Tibial artery (tissue), 4 donors: ENCODE measurements at regions not wholly inside any gene's neighbourhood (a gene's known extent, or its start where the extent isn't known, plus 50 kb on each side); places are given as distances from the start of the nearest gene placed in this dataset.

Experiments used
- DNase-seq, 2 donors: peaks; one replicate each; pipeline ENCODE4 v3.0.0-alpha.2; 2019
- H3K27ac ChIP-seq, 2 donors: fragments of 200-600 bp; sonication (generic) in 1 of 2; 1 replicate in 1 of 2; 2 replicates in 1 of 2; pipeline ENCODE4 v1.5.1; 2018 to 2019; ENCODE audit warnings: mild to moderate bottlenecking in 1 of 2
- H3K27me3 ChIP-seq, 2 donors: fragments of 200-600 bp; sonication (generic) in 1 of 2; one replicate each; pipeline versions ENCODE4 v1.5.1 to v1.6.0; 2016 to 2019
- H3K36me3 ChIP-seq, 3 donors: fragments of 200-600 bp; sonication (generic) in 2 of 3; one replicate each; pipeline ENCODE4 v1.5.1; 2016 to 2019; ENCODE audit warnings: mild to moderate bottlenecking in 2 of 3
- H3K4me1 ChIP-seq, 4 donors: fragments of 200-600 bp; sonication (generic) in 2 of 4; 1 replicate in 3 of 4; 2 replicates in 1 of 4; pipeline ENCODE4 v1.5.1; 2016 to 2019
- H3K4me3 ChIP-seq, 2 donors: fragments of 200-600 bp; sonication (generic) in 1 of 2; 1 replicate in 1 of 2; 2 replicates in 1 of 2; pipeline ENCODE4 v1.5.1; 2018 to 2019; ENCODE audit warnings: mild to moderate bottlenecking in 2 of 2
- H3K9me3 ChIP-seq, 3 donors: fragments of 200-600 bp; sonication (generic) in 1 of 3; one replicate each; pipeline ENCODE4 v1.5.1; 2016 to 2019
- intact Hi-C: fragments of 100-400 bp; cut with DNase I; formaldehyde crosslinking; loops from one replicate; pipeline ENCODE4 v1.15.0; 2023; ENCODE audit warnings: low total_unique reads
- TF ChIP-seq, protein P1 (sequence below), 2 experiments: fragments of 200-600 bp in 1 of 2; fragments of 450-650 bp in 1 of 2; IDR thresholded peaks; one replicate each; pipeline ENCODE4 v1.5.1; 2017 to 2019; ENCODE audit warnings: antibody characterized with exemption in 2 of 2, mild to moderate bottlenecking in 1 of 2, moderate library complexity in 1 of 2

DNA sequence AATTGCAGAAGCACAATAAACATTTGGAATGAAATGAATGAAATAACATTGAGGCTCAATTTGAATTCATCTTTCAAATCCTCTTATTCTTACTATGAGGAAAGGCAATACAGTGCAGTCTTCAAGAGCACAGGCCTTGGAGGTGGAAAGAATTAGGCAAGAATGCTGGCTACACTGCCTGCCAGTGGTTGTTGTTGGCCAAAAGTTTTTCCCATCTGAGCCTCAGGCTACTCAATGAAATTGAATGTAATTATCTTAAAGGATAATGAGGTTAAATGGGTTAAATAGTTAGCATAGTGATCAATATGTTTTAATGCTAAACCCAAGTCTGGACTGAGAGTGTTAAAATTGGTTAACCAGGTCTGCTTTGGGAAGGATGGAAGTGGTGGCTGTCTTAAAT is 140.9 kb downstream of the MBL2 start:
- Histone ChIP-seq H3K4me1 (no peaks in the 10 kb centered on the region), H3K36me3 (no peaks in the 10 kb centered on the region), H3K9me3 (no peaks in the 10 kb centered on the region), H3K4me3 (no peak overlapping the region), H3K27me3 (no peaks in the 10 kb centered on the region), H3K27ac (no peak overlapping the region)
- TF ChIP-seq, protein P1, sequence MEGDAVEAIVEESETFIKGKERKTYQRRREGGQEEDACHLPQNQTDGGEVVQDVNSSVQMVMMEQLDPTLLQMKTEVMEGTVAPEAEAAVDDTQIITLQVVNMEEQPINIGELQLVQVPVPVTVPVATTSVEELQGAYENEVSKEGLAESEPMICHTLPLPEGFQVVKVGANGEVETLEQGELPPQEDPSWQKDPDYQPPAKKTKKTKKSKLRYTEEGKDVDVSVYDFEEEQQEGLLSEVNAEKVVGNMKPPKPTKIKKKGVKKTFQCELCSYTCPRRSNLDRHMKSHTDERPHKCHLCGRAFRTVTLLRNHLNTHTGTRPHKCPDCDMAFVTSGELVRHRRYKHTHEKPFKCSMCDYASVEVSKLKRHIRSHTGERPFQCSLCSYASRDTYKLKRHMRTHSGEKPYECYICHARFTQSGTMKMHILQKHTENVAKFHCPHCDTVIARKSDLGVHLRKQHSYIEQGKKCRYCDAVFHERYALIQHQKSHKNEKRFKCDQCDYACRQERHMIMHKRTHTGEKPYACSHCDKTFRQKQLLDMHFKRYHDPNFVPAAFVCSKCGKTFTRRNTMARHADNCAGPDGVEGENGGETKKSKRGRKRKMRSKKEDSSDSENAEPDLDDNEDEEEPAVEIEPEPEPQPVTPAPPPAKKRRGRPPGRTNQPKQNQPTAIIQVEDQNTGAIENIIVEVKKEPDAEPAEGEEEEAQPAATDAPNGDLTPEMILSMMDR (IDR thresholded peaks at IDR 0.05), result no peak
- intact Hi-C loops, result no loop called here
- no peak for DNase-seq

- no peak overlapping the region for H3K27ac ChIP-seq
Measured at GRCh38 chr10:52632591-52632990, 140.0 kb downstream of the MBL2 start.

GRCh38 chr10:52633266-52633665 is 139.3 kb downstream of the MBL2 start:
- no peaks in the 10 kb centered on the region for H3K4me1 ChIP-seq
- no peak for DNase-seq
- no peaks in the 10 kb centered on the region for H3K9me3 ChIP-seq
- no peak overlapping the region for H3K27ac ChIP-seq
- TF ChIP-seq, protein P1 (IDR thresholded peaks at IDR 0.05), result no peak
- no peak overlapping the region for H3K4me3 ChIP-seq
- intact Hi-C loops, result no loop called here
- H3K27me3 ChIP-seq, result no peaks in the 10 kb centered on the region
- H3K36me3 ChIP-seq, result no peaks in the 10 kb centered on the region

More at GRCh38 chr10:52632591-52632990, 140.0 kb downstream of the MBL2 start:
- Histone ChIP-seq H3K4me3 (no peak overlapping the region), H3K4me1 (no peaks in the 10 kb centered on the region), H3K9me3 (no peaks in the 10 kb centered on the region), H3K36me3 (no peaks in the 10 kb centered on the region), H3K27me3 (no peaks in the 10 kb centered on the region)
- no peak for DNase-seq
- intact Hi-C loops, result no loop called here
- TF ChIP-seq, protein P1 (IDR thresholded peaks at IDR 0.05), result no peak

- no peak overlapping the region for H3K27ac ChIP-seq
- intact Hi-C loops, result no loop called here
- H3K9me3 ChIP-seq, result no peaks in the 10 kb centered on the region
- H3K4me3 ChIP-seq, result no peak overlapping the region
- TF ChIP-seq, protein P1 (IDR thresholded peaks at IDR 0.05), result no peak
- H3K27me3 ChIP-seq, result no peaks in the 10 kb centered on the region
- no peaks in the 10 kb centered on the region for H3K36me3 ChIP-seq
- DNase-seq, result no peak
- H3K4me1 ChIP-seq, result no peaks in the 10 kb centered on the region
Measured at GRCh38 chr10:52635651-52636050, 136.9 kb downstream of the MBL2 start.

DNA sequence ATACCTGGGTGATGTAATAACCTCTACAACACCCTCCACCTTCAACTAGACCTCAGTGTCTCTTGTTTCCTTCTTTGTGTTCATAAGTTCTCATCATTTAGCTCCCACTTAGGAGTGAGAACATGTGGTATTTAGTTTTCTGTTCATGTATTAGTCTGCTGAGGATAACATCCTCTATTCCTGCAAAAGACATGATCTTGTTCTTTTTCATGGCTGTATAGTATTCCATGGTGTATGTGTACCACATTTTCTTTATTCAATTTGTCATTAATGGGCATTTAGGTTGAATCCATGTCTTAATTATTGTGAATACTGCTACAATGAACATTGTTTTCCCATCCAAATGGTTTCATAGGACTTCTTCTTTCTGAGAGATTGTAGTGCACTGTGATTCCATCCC is 135.7 kb downstream of the MBL2 start:
- TF ChIP-seq, protein P1 (IDR thresholded peaks at IDR 0.05), result no peak
- intact Hi-C loops, result no loop called here
- H3K36me3 ChIP-seq, result no peaks in the 10 kb centered on the region

DNA sequence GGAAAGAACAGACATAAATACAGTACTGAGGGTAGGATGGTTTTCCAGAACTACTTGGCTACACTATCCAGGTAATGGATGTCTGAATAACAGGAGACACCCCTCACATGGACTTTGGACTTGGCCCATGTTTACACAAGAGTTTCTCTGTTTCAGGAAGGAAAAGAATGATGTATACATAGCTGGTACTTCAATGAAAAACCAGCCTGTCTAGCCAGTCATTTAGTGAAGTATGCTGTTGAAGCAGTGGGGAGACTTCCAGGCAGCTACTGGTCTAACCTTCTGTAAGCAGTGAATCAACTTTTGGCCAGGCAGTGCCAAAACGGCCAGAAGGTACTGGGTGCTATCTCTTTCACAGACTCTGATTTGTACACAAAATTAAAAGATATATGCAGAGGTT is 135.0 kb downstream of the MBL2 start:
- no peak for DNase-seq
- no peaks in the 10 kb centered on the region for H3K36me3 ChIP-seq
- no peaks in the 10 kb centered on the region for H3K27me3 ChIP-seq
- H3K4me1 ChIP-seq, result no peaks in the 10 kb centered on the region
- TF ChIP-seq, protein P1 (IDR thresholded peaks at IDR 0.05), result no peak
- H3K27ac ChIP-seq, result no peak overlapping the region
- H3K4me3 ChIP-seq, result no peak overlapping the region
- intact Hi-C loops, result no loop called here
- no peaks in the 10 kb centered on the region for H3K9me3 ChIP-seq

More for the DNA sequence above, 135.7 kb downstream of the MBL2 start:
- Histone ChIP-seq H3K27me3 (no peaks in the 10 kb centered on the region), H3K27ac (no peak overlapping the region), H3K4me1 (no peaks in the 10 kb centered on the region), H3K9me3 (no peaks in the 10 kb centered on the region), H3K4me3 (no peak overlapping the region)
- no peak for DNase-seq
